HK-2 (cell line): ENCODE measurements at regions not wholly inside any gene's neighbourhood (a gene's known extent, or its start where the extent isn't known, plus 50 kb on each side); places are given as distances from the start of the nearest gene placed in this dataset.

ENCODE experiments used
- DNase-seq: peaks from one replicate; pipeline ENCODE4 v3.0.0-alpha.2; 2018; ENCODE audit not compliant: unreplicated experiment

GRCh38 chr14:53807542-53807941 is 149.1 kb downstream of the BMP4 start:
- no peak for DNase-seq

- DNase-seq = no peak
Measured at GRCh38 chr14:53807108-53807507, 149.5 kb downstream of the BMP4 start.

GRCh38 chr14:53796734-53797133 is 159.9 kb downstream of the BMP4 start:
- no peak for DNase-seq

DNA sequence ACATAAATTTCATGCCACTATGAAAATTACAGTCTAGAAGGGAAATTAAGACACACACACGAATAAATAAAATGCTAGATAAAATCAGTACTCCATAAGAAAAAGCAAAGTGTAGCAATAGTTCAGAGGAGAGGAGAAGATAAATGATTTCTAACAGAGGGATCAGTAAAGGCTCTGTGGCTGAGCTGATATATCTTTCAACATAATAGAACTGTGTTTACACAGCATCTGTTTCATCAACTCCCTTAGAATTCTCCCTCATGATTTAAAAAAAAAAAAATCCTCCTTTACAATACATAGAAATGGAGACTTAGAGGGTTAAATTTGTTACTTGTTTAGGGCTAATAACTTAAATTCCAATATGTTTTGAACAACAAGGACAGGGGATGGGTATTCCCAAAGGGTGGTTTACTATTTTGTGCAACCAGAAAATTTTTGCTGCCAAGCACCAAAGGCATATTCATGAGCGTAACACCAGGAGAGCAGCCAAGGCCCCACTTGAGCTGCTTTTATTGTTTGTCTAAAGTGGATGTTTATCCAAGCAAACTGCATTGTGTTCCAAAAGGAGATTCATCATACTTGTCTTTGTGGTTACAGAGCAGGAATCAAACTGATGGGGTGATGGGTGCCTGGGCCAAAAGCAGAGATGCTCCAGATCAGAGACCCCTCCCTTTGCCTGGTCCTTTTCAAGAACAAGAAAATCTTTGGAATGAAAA is 162.7 kb downstream of the BMP4 start:
- DNase-seq = no peak

- DNase-seq = no peak
Measured at GRCh38 chr14:53792909-53793308, 163.7 kb downstream of the BMP4 start.

GRCh38 chr14:53790731-53791500 is 165.7 kb downstream of the BMP4 start:
- DNase-seq = no peak

DNA sequence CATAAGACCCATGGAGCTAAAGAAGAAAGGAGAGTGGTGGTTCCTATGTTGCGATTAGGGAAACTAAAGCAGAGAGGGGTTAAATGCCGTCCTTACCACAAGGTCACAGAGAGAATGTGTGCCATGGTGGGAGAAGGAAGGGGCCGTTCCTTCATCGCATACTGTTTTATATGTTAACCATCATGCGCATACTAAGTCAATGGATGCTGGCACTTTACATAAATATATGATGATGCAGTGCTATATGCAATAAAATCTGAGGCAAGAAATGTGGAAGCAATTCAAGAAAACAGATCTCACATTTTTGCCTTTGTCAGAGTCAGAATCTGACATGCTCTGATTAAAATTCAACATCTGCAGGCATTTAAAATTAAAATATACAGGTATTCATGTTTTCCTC is 168.1 kb downstream of the BMP4 start:
- DNase-seq = no peak

DNA sequence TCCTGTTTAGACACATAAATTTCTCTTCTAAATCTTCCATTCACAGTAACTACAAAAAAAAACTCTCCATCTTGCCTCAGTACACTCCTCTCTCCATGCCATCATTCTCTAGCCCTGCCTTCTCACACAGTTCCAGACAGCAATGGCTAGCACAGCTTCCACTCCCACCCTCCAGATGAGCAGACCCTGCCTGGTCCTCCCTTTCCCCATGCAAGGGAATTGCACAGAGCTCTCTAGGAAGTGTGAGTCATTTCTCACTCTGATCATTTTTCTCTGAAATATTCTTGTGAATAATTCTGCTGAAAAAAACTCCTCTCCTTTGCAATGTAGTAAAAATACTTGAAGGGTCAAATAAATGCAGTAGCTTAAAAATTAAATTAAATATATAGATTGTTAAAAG is 170.6 kb downstream of the BMP4 start:
- no peak for DNase-seq

DNA sequence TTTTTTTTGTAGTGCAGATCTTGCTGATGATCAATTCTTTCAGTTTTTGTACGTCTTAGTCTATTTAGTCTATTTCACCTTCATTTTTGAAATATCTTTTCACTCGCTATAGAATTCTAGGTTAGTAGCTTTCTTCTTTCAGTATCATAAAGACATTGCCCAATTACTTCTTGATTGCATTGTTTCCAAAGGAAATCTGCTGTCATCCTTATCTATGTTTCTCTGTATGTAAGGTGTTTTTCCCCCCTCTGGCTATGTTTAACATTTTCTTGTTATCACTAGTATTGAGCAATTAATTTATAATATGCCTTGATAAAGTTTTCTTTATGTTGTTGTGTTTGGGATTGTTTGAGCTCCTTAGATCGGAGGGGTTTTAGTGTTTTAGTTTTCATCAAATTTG is 171.9 kb downstream of the BMP4 start:
- DNase-seq = no peak

GRCh38 chr14:53783256-53783655 is 173.4 kb downstream of the BMP4 start:
- no peak for DNase-seq

DNA sequence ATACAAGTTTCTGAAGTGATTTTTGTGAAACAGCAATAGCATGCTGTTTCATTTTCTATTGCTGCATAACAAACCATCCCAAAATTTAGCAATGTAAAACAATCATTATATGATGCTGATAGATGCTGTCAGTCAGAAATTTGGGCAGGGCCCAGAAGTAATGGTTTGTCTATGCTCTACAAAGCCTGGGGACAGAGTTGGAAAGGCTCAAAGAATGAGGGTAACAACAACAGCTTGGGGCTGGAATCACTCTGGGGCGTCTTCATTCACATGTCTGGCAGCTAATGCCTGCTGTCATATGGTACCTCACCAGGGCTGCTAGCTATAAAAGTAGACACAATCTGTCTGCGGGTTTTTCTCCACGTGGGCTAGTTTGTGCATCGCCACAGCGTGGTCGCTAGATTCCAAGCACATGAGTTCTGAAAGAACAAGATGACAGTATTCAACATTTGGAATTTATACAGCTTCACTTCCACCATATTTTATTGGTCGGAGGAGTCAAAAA is 176.5 kb downstream of the BMP4 start:
- DNase-seq = no peak

- no peak for DNase-seq
Measured at GRCh38 chr14:53779301-53779700, 177.3 kb downstream of the BMP4 start.

DNA sequence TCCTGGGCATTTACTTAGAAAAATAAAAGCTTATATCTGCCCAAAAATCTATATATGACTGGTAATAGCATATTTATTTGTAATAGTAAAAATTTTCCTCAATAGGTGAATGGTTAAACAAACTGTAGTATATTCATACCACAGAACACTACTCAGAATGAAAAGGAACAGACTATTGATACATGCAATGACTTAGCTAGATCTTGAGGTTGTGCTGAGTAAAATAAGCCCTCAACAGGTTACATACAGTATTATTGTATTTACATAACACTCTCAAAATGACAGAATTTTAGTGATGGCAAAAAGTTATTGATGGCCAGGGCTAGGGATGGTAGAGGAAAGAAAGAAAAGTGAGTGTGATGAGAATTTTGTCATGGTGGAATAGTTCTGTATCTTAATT is 178.4 kb downstream of the BMP4 start:
- no peak for DNase-seq

GRCh38 chr14:53772936-53773335 is 183.7 kb downstream of the BMP4 start:
- no peak for DNase-seq

DNA sequence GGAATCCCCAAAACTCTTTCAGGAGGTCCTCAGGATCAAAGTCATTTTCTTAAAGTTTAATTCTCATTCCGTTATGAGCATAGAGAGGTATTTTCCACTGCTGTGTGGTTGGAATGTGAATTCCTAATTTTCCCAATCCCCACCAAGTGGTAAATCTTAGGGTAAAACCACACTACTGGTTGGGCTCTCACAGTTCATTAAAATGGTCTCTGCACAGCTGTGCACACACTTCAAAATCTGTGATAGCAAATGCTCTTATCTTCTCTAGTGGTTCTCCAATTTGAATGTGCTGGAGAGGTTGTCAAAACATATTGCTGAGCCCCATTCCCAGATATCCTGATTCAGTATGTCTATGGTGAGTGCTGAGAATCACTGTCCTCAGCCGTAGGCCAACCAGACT is 189.1 kb downstream of the BMP4 start:
- no peak for DNase-seq

DNA sequence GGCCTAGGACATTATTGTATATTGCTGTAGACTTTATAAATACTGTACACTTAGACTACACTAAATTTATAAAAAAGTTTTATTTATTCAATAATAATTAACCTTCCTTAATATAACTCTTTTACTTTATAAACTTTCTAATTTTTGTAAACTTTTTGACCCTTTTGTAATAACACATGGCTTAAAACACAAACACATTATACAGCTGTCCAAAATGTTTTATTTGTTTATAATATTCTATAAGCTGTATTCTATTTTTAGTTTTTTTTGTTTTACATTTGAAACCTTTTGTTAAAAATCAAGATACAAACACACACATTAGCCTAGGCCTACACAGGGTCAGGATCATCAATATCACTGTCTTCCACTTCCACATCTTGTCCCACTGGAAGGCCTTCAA is 190.0 kb downstream of the BMP4 start:
- DNase-seq = no peak

DNA sequence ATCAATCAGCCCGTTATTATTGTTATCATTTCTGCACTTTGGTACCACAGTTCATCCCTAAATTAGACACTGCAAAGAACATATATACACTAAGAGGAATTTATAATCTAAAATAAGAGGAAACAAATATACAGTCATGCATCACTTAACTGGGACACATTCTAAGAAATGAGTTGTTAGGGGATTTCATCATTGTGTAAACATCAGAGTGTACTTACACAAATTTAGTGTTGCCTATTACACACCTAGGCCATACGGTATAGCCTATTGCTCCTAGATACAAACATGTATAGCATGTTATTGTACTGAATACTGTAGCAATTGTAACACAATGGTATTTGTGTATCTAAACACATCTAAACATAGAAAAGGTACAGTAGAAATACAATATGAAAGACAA is 190.5 kb downstream of the BMP4 start:
- no peak for DNase-seq

- DNase-seq = no peak
Measured at GRCh38 chr14:53764846-53765245, 191.8 kb downstream of the BMP4 start.

DNA sequence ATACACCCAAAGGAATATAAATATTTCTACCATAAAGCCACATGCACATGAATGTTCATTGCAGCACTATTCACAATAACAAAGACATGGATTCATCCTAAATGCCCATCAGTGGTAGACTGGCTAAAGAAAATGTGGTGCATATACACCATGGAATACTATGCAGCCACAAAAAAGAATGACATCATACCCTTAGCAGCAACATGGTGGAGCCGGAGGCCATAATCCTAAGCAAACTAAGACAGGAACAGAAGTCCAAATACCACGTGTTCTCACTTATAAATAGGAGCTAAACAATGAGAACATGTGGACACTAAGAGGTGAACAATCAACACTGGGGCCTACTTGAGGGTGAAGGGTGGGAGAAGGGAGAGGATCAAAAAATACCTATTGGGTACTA is 198.5 kb downstream of the BMP4 start:
- no peak for DNase-seq

DNA sequence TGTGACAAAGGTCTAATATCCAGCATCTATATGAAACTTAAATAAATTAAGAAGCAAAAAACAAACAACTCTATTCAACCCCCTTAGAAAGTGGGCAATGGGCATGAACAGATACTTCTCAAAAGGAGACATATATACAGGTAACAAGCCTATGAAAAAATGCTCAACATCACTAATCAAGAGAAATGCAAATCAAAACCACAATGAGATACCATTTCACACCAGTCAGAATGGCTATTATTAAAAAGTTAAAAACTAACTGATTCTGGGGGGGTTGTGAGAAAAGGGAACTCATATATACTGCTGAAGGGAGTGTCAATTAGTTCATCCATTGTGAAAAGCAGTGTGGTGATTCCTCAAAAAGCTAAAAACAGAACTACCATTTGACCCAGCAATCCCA is 198.9 kb downstream of the BMP4 start:
- DNase-seq = no peak

- DNase-seq = no peak
Measured at GRCh38 chr14:53751650-53752049, 205.0 kb downstream of the BMP4 start.

DNA sequence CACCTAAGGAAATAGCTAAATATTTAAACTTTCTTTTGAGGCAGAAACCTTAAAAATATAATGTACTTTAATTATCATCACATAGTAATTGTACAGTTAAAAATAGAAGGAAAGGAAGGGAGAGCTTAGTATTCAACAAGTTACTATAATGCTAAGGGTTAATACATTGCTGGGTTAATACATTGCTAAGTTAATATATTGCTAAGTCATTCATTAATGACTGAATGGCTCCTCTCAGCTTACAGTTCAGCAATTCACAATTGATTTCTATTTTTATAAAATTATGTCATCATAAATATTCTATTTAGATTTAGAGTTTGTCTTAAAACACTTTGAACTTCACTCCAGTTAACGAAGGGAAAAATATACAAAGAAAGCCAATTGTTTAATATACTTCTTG is 207.9 kb downstream of the BMP4 start:
- DNase-seq = no peak

- no peak for DNase-seq
Measured at GRCh38 chr14:53744857-53745256, 211.8 kb downstream of the BMP4 start.
